Posterior vena cava (tissue), 2 donors: ENCODE measurements at regions not wholly inside any gene's neighbourhood (a gene's known extent, or its start where the extent isn't known, plus 50 kb on each side); places are given as distances from the start of the nearest gene placed in this dataset.

Experiments used
- DNase-seq: peaks from one replicate; pipeline ENCODE4 v3.0.0-alpha.2; 2020; ENCODE audit warnings: low spot score
- intact Hi-C, 2 donors: fragments of 100-400 bp; cut with DNase I; formaldehyde crosslinking; loops; one replicate each; pipeline versions ENCODE4 v1.14.1 to v1.14.2; 2022 to 2023
- donor health status: DM: yes; HTN: yes; CAD: no.
- donor health status: DM: yes; HTN: yes; CAD: no.

DNA sequence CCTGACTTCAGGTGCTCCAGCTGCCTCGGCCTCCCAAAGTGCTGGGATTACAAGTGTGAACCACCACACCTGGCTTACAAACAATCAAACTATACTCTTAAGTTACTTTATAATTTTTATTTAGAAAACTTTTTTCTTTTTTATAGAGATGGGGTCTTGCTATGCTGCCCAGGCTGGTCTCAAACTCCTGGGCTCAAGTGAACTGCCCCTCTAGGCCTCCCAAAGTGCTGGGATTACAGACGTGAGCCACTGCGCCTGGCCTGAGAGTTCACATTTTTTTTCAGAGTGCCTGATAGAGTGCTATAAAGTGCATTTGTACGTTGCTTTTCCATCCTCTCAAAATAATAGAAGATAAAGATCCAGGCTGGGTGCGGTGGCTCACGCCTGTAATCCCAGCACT is 102.0 kb upstream of the TBL1XR1 start:
- intact Hi-C loops: no loop called here
- no peak for DNase-seq

DNA sequence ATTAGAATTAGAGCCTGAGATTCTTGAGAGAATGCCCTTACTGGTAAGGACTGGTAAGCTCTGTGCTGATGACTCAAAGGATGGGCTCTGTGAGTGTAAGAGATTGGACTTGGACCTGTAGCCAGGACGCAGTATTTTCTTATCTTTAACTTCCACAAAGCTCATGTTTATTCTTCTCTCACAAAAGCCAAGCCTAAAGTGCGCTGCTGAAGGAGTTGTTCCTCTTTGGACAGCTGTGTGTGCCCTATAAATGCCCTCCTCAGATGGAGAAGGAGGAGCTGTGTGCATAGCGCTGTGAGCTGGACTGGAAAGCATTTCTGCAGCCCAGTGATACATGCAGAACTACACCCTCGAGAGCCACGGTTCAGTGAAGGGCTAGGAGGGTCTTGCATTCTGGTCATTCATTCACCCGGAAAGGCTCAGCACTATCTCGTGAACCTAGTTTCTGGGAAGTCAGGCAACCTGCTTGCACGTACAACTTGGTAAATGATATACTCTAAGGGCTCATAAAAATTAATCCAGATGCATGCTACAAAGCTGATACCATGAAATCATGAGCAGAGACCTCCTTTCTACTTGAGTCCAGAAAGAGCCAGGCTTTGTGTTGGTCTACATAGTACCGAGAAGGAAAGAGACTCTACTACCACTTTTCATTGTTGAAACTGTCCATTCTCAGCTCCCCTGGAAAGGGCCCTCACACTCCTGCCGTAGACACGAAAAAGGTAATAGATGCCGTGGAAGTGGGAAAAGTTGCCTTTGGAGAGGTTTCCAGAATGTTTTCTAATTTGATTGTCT is 103.0 kb upstream of the TBL1XR1 start:
- DNase-seq: no peak

DNA sequence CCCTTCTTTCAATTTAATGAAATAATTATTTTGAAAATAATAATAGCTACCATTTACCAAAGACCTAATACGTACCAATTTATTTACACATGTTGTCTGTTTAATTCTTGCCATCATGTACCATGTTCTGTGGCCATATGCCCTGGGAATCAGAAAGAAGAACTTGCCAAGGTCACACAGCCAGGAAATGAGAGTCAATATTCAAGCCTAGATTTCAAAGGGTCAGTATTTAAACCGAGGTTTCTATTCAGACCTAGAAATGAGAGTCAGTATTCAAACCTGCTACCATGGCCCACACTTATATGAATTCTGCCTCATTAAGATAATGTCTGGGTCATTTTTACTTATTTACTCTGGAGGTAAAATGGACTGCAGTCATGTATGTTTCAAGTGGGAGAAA is 103.6 kb upstream of the TBL1XR1 start:
- no peak for DNase-seq
- intact Hi-C loops: no loop called here

More for the DNA sequence above, 103.0 kb upstream of the TBL1XR1 start:
- intact Hi-C loops: no loop called here

DNA sequence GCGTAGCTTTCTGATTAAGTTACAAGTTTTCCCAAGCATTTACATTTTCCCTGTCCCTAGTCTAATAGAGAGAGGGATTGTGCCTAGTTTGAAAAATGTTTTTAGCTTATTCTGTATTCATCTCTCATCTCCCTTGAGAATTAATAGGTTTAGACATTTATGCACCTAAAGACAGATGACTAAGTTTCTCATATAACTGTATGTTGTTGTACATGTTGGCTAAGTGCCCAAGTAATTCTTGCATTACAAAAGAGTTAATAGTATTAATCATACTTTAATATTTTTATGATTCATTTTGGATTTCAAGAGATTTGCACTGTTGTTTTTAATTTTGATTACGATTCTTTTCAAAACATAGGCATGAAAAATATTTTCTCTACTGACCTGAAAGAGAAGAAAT is 109.0 kb upstream of the TBL1XR1 start:
- DNase-seq: no peak
- intact Hi-C loops: no loop called here

DNA sequence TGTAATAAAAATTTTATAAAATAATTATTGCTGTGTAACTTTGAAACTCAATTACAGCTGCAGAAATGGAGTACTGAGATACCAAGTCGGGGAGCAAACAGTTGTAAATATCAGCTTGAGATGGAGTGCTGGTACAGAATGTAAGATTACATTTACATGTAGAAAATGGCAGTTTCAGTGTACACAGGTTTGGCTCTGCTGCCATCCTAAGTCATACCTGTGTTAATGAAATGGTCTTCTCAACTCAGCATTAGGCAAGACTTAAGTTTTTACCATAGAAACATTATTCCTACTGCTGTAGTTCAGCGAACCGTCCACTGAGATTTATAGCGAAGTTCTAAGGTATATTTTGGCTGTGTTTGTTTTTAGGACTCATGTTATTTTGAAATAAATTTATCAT is 110.1 kb upstream of the TBL1XR1 start:
- no peak for DNase-seq
- intact Hi-C loops: no loop called here

DNA sequence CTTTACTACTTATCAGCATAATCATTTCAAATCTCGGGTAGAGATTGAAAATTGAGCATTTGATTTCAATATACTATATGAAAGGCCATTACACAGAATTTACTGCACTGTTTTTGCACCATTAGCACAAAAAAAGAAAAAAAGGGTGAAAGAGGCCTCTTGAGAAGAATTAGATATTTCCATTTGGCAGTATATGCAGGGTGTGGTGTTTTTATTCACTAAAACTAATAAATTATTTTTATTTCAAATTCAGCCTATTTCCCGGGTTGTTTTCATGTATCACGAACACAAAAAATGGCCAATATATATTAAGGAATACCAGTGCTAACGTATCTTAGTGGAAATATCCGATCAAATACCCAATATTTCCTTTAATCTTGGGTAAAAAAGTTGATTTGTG is 110.5 kb upstream of the TBL1XR1 start:
- intact Hi-C loops: no loop called here
- DNase-seq: no peak

DNA sequence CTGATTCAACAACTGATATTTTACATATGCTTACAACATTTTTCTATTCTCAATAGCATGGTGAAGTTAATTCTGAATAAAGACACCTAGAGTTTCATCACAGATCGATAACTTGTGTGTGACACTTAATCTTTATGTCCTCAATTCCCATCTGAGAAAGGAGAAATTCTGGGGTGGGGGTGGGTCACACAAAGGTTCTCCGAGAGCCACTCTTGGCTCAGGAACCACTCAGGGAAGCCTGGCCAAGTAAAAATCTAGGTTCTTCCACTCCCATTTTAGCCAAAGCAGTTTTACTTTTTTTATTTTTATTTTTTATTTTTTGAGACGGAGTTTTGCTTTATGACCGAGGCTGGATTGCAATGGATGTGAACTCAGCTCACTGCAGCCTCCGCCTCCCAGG is 111.0 kb upstream of the TBL1XR1 start:
- intact Hi-C loops: no loop called here
- DNase-seq: no peak

DNA sequence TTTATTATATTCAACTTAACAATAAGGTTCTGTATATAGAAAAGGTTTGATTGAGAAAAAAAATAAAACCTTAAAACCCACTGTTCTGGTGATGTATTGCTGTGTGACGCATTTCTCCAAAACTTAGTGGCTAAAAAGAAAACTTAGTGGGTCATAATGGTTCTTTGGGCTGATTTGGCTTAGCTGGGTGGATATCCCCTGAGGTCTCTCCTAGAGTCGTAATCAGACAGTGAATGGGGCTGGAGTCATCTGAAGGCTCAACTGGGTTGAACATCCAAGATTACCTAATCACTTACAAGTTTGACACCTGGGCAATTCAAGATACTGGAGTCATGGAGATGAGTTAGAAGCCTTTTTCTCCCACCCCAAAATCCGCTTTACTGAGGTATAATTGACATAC is 111.6 kb upstream of the TBL1XR1 start:
- DNase-seq: no peak
- intact Hi-C loops: no loop called here

DNA sequence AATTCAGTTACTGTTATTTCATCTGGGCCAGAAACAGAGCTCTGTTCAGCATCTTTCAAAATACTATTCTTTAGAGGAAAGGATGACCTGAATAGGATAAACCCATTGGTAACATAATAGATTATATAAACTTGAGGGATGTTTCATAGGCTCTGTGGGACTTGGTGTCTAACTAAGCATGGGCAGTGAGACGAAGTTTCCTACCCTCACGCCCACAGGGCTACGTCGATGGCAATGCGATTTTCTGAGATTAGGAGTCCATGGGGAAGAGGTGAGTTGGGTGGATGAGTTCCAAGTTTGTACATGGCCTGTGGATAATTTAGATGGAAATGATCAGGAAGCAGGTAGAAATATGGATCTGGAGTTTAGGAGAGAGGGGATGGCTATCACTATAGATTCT is 115.2 kb upstream of the TBL1XR1 start:
- intact Hi-C loops: no loop called here

DNA sequence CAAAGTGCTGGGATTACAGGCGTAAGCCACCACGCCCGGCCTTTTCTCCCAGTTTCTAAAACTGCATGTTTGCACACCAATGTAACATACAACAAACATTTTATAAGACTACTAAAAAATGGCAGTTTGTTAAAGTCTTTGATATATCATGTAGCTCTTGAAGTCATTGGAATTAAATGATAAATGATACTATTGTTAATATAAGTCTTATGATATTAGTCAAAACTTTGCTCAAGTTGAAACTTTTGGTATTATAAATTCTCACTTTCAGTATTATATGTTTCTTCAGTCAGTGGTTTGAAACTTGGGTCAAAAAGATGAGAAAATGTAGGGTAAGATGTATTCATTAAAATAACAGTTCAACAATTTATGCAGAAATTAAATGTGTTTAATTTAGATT is 117.6 kb upstream of the TBL1XR1 start:
- intact Hi-C loops: no loop called here
- no peak for DNase-seq

More for the DNA sequence above, 115.2 kb upstream of the TBL1XR1 start:
- DNase-seq: no peak

DNA sequence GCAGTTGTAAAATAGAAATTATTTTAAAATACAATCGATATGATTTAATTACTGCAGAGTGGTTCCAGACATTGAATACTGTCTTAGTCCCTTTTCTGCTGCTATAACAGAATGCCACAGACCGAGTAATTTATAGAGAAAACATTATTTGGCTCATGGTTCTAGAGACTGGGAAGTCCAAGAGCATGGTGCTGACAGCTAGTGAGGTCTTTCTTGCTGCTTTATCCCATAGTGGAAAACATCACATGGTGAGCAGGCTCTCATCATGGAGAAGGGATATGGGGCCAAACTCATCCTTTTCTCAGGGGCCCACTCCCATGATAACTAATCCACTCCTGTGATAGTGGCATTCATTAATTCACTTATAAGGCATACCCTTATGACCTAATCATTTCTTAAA is 120.0 kb upstream of the TBL1XR1 start:
- DNase-seq: no peak
- intact Hi-C loops: no loop called here

DNA sequence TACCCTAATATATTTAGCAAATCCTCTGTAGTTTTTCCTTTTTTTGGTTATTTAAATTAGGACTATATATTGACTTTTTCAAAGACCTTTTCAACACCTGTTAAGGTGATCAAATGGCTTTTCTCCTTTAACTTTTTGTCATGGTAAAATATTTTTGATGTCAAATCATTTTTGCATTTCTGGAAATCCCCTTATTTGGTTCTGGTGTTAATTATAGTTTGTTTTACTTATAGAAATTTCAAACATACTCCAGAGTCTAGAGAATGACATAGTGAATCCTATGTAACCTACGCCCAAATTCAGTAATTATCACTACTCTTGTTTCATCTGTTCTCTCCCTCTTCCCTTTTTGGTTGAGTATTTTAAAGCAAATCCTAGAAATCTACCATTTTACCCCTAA is 121.3 kb upstream of the TBL1XR1 start:
- intact Hi-C loops: no loop called here
- DNase-seq: no peak

DNA sequence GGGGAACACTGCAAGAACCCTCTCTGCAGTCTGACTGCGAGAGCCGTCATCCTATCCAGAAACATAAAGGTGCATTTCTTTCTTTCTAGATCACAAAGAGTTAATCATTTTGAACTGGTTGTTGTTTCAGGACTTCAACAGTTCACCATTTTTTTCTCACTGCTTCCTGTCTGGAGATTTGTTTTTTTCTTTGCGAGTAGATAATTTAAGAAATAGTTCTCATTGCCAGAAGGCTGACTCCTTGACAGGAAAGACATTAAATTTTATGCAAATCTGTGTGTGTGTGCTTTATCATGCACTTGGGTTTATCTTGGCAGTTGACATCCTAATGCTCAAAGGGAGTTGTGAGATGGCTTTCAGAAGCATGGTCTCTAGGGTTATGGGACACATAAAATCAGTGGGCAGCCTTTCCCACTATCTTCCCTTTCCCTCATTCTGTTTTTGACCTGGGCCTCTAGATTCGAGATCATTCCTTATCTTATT is 123.5 kb upstream of the TBL1XR1 start:
- intact Hi-C loops: no loop called here
- DNase-seq: no peak

DNA sequence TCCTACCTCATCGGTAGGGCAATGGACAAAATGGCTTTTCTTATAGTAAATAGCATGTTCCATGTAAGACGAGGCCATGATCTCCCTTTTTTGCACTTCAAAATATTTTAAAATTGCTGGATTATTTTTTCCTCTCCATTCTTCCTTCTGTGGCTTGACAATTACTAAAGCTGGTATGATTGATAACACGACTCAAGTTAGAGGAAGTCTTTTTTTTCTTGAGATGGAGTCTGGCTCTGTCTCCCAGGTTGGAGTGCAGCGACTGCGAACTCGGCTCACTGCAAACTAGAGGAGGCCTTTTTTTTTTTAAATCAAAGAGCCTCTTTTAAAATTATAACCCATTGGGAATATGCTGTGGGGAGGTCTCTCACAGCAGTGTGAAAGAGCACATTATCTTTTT is 124.5 kb upstream of the TBL1XR1 start:
- no peak for DNase-seq
- intact Hi-C loops: no loop called here

DNA sequence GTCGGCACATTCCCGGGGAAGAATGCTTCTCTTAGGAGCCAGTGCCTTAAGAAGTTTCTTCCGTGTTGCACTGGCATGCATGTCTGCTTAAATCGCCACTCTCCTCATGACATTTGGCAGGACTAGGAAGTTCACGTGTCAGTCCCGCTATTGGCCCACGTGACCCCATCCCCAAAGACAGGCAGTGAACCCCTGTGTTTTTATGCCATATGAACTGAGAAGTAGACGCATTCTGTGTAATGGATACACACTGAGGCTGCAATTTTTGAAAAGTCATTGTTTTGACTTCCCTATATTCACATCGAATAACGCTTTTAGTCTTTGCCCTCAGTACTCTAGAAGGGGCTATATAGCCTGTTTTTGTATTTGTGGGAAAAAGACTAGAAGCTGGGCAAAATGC is 125.6 kb upstream of the TBL1XR1 start:
- DNase-seq: no peak
- intact Hi-C loops: no loop called here

DNA sequence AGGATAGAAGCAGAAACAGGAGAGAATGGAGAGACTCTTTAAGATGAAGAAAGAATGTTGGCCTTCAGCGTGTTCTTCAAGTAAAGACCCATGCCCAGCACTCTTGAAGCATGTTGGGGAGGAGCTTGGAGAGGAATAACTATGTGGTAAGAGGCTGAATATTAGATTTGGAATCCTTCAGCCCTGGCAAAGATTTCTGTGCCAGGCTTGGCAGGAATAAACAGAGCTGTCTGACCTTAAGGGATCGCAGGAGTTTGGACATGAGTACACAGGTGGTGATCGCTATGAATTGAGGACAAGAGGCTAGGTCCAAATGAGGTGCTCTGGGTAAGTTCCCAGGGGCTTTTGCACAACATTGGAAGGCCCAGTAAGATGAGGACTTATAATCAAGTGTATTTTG is 132.6 kb upstream of the TBL1XR1 start:
- intact Hi-C loops: no loop called here

DNA sequence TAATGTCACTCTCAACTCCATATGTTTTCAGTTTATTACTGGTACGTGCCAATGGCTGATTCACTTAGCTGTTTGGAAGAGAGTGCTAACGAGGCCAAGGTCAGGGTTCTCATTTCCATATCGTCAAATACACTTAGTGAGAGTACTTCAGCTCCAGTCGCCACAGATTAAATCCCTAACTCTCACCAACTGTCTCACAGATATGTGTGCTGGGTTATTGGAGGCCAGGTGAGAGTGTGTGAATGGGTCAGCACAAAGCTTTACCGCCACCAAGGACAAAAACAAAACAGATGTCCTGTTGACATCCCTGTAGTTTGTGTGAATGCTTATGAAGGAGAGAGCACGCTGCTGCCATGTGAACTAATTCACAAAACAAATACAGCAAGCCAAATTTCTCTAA is 133.5 kb upstream of the TBL1XR1 start:
- intact Hi-C loops: no loop called here
- DNase-seq: no peak

More for the DNA sequence above, 132.6 kb upstream of the TBL1XR1 start:
- DNase-seq: no peak

DNA sequence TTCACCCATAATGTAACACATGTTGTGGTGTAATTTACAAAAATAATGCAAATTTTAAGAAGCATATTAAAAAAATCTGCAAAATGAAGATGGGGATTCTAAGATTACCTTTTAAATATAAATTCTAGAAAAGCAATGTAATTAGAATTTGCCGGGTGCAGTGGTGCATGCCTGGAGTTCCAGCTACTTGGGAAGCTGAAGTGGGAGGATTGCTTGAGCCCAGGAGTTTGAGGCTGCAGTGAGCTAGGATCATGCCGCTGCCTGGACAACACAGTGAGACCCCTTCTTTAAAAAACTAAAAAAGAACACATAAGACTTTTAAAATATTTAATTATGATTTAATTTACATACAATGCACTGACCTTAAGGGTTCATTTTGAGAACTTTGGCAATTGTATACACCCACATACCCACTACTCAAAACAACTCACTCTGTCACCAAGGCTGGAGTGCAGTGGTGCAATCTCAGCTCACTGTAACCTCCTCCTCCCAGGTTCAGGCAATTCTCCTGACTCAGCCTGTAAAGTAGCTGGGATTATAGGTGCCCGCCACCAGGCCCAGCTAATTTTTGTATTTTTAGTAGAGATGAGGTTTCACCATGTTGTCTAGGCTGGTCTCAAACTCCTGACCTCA is 134.0 kb upstream of the TBL1XR1 start:
- DNase-seq: no peak
- intact Hi-C loops: no loop called here

DNA sequence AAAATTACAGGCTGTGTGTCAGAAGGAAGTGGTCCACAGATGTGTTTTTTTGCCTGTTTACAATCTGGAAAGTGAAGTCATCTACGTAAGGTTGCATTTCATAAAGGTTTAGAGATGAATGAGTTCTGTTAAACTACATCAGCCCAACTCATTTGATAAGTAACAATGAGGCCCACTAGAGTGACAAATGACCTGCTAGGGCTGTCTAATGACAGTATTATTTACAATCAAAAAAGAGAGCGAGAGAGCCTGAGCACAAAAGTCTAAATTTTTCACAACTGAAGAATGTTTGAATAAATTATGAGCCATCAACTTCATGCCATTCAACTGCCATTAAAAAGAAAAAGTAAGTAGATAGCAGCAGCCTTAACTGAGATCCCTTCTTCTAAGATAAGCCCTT is 135.7 kb upstream of the TBL1XR1 start:
- no peak for DNase-seq
- intact Hi-C loops: no loop called here

DNA sequence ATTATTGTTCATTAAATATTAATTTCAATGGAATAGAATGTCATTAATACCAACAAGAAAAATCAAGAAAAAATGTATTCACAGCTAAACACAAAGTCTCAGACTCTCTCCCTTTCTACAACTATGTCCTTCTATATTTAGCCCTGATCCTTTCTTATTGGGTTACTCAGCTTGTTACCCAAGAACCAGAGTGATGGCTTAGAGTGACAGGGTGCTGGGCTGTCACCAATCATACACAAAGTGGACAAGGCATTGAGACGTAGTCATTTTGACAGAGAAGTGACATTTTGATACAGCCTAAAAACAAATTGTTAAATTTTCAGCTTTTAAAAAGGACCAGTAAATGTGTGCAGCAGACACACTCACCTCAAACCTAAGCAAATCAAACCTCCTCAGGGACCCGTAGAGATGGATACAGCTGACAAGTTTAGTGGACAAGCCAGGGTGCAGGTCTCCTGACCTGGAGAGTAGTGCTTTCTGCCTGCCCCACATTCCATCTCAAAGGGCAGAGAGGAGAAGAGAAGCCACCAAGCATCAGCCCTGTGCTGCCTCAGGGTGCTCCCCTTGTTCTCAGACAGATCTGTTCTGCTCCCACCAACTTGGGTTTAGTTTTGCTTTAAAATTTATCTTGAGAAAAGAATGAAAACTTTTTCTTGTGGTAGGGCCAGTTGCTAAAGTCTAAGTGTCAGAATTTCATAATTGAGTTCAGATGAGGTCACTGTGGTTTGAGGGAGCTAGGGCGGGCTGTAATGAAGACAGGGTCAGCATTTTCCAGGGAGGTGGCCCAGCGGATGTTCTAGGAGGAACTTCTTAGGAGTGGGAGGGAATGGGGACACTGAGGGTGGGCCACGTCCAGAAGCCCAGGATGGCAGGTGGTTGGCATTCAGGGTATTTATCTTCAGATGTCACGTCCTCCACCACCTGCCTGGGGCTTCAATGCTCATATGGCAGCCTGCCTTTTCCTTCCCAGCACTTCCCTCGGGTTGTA is 136.5 kb upstream of the TBL1XR1 start:
- intact Hi-C loops: no loop called here
- DNase-seq: peak; percentile 87
